MM.1S (cell line): ENCODE measurements at regions not wholly inside any gene's neighbourhood (a gene's known extent, or its start where the extent isn't known, plus 50 kb on each side); places are given as distances from the start of the nearest gene placed in this dataset.

ENCODE experiments used
- DNase-seq: peaks from one replicate; pipeline ENCODE4 v3.0.0-alpha.2; 2015
- H2AFZ ChIP-seq: fragments of 300-600 bp; sonication (generic); 2 replicates; pipeline ENCODE4 v1.6.0; 2016; ENCODE audit warnings: antibody characterized with exemption, low read length
- H3F3A ChIP-seq: fragments of 300-600 bp; sonication (generic); 2 replicates; pipeline ENCODE4 v1.6.1; 2016; ENCODE audit warnings: mild to moderate bottlenecking, antibody characterized with exemption, low read length, moderate library complexity, mixed read lengths; ENCODE audit not compliant: insufficient read depth
- H3K27ac ChIP-seq: fragments of 300-600 bp; sonication (generic); 2 replicates; pipeline ENCODE4 v1.5.1; 2016; ENCODE audit warnings: mild to moderate bottlenecking, low read length
- H3K27me3 ChIP-seq: fragments of 300-600 bp; sonication (generic); replicated peaks from 2 replicates; pipeline ENCODE4 v1.6.0; 2016; ENCODE audit warnings: low read length; ENCODE audit not compliant: insufficient read depth
- H3K36me3 ChIP-seq: fragments of 300-600 bp; sonication (generic); replicated peaks from 2 replicates; pipeline ENCODE4 v1.6.1; 2016; ENCODE audit warnings: mild to moderate bottlenecking, low read length, mixed read lengths; ENCODE audit not compliant: insufficient read depth
- H3K4me1 ChIP-seq: fragments of 300-600 bp; sonication (generic); 2 replicates; pipeline ENCODE4 v1.6.1; 2016; ENCODE audit warnings: low read length, mixed read lengths
- H3K4me2 ChIP-seq: fragments of 300-600 bp; sonication (generic); 2 replicates; pipeline ENCODE4 v1.6.0; 2016; ENCODE audit warnings: low read depth, low read length
- H3K4me3 ChIP-seq: fragments of 300-600 bp; sonication (generic); 2 replicates; pipeline ENCODE4 v1.5.1; 2016; ENCODE audit warnings: low read length, mixed read lengths
- H3K79me2 ChIP-seq: fragments of 300-600 bp; sonication (generic); 2 replicates; pipeline ENCODE4 v1.6.1; 2016; ENCODE audit warnings: mixed run types, low read length, mixed read lengths
- H3K9ac ChIP-seq: fragments of 300-600 bp; sonication (generic); 2 replicates; pipeline ENCODE4 v1.6.1; 2016; ENCODE audit warnings: low read length, mixed read lengths
- H3K9me2 ChIP-seq: fragments of 300-600 bp; sonication (generic); replicated peaks from 2 replicates; pipeline ENCODE4 v1.6.1; 2016; ENCODE audit warnings: mild to moderate bottlenecking, low read length, mixed read lengths; ENCODE audit not compliant: insufficient read depth
- H3K9me3 ChIP-seq: fragments of 300-600 bp; sonication (generic); replicated peaks from 2 replicates; pipeline ENCODE4 v1.6.1; 2016; ENCODE audit warnings: mild to moderate bottlenecking, low read length, mixed read lengths; ENCODE audit not compliant: insufficient read depth
- H4K20me1 ChIP-seq: fragments of 300-600 bp; sonication (generic); 2 replicates; pipeline ENCODE4 v1.6.1; 2016; ENCODE audit warnings: mild to moderate bottlenecking, low read length, moderate library complexity, mixed read lengths; ENCODE audit not compliant: insufficient read depth
- EZH2 ChIP-seq: fragments of 300-600 bp; sonication (generic); optimal IDR thresholded peaks from 2 replicates; pipeline ENCODE3; 2017; ENCODE audit warnings: low read depth, mild to moderate bottlenecking, antibody characterized with exemption, low read length, mixed read lengths
- EZH2phosphoT487 ChIP-seq: fragments of 300-600 bp; sonication (generic); IDR thresholded peaks from 2 replicates; pipeline ENCODE4 v1.6.1; 2018; ENCODE audit warnings: antibody characterized with exemption, low read length
- TF ChIP-seq, protein P1 (sequence below): fragments of 300-600 bp; sonication (generic); IDR thresholded peaks from 2 replicates; pipeline ENCODE4 v1.5.1; 2016; ENCODE audit warnings: antibody characterized with exemption, low read length, mixed read lengths

DNA sequence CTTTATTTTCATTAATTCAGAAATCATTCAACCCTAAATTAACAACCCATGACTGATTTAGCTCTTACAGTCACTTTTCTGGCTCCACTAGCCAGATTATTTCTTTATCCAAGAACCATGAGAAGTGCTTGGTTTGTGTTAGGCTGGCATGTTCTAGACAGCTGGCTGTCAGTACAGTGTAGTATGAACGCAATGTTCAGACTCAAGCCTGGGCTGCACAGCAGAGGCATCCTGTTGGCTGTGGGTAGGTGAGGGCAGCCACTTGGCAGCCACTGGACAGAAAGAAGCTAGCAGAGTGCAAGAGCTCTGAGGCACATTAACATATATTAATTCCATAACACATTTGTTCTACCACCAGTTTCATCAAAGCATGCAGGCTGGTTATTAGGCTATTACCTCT is 522.9 kb upstream of the FSHR start:
- Histone ChIP-seq H3K9me2 (no peaks in the 10 kb centered on the region), H3K4me2 (no peak overlapping the region), H3K79me2 (no peaks in the 10 kb centered on the region), H3F3A (no peaks in the 10 kb centered on the region), H3K27me3 (no peaks in the 10 kb centered on the region), H3K27ac (no peak overlapping the region), H3K4me3 (no peak overlapping the region), H3K36me3 (no peaks in the 10 kb centered on the region), H4K20me1 (no peaks in the 10 kb centered on the region), H3K9me3 (no peaks in the 10 kb centered on the region), H3K9ac (no peak overlapping the region), H2AFZ (no peak overlapping the region), H3K4me1 (no peaks in the 10 kb centered on the region)
- TF ChIP-seq EZH2phosphoT487 (no peak), EZH2 (no peak)
- TF ChIP-seq, protein P1, sequence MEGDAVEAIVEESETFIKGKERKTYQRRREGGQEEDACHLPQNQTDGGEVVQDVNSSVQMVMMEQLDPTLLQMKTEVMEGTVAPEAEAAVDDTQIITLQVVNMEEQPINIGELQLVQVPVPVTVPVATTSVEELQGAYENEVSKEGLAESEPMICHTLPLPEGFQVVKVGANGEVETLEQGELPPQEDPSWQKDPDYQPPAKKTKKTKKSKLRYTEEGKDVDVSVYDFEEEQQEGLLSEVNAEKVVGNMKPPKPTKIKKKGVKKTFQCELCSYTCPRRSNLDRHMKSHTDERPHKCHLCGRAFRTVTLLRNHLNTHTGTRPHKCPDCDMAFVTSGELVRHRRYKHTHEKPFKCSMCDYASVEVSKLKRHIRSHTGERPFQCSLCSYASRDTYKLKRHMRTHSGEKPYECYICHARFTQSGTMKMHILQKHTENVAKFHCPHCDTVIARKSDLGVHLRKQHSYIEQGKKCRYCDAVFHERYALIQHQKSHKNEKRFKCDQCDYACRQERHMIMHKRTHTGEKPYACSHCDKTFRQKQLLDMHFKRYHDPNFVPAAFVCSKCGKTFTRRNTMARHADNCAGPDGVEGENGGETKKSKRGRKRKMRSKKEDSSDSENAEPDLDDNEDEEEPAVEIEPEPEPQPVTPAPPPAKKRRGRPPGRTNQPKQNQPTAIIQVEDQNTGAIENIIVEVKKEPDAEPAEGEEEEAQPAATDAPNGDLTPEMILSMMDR = no peak
- DNase-seq = no peak

DNA sequence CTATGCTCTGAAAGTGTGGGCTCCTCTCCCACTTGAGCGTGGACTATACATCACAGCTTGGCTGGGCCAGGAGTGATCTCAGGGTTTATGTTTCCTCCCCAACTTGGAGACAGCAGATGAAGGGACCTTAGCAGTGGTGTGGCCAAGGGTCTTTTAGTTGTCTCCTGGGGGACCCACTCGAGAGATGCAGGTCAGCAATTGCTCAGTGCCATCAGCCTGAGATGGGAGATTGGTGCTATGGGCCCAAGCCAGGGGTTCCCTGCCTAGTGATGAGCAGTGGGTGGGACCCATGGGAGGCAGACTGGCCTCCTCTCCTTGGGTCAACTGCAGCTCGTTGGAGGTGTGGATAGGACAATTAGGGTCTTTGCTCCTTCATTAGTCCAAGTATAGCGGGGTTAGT is 510.5 kb upstream of the FSHR start:
- Histone ChIP-seq H3K9me3 (no peaks in the 10 kb centered on the region), H3K27ac (no peak overlapping the region), H3K36me3 (no peaks in the 10 kb centered on the region), H3K79me2 (no peaks in the 10 kb centered on the region), H3K9me2 (no peaks in the 10 kb centered on the region), H3K4me1 (no peaks in the 10 kb centered on the region), H4K20me1 (no peaks in the 10 kb centered on the region), H3K4me2 (no peak overlapping the region), H3K9ac (no peak overlapping the region), H3K4me3 (no peak overlapping the region), H2AFZ (no peak overlapping the region), H3F3A (no peaks in the 10 kb centered on the region), H3K27me3 (no peaks in the 10 kb centered on the region)
- no peak for DNase-seq
- TF ChIP-seq, protein P1 = no peak
- TF ChIP-seq EZH2phosphoT487 = no peak
- TF ChIP-seq EZH2 = no peak

DNA sequence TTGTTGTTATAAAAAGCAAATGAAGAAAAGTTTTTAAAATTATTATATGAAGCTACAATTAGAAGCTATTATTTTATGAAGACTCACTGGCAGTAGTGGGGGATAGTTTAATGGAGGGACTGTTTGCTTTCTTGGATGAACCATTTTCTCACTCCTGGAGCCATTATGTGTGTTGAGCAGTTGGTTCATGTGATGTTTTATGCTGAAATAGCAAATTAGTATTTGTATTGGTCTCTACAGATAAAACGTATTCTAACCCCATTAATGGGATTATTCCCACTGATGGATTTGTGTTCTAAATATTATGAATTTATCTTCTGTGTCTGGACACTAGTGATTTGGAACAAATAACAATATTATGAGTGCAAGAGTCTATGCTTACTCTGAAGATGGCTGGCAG is 507.5 kb upstream of the FSHR start:
- Histone ChIP-seq H3K4me1 (no peaks in the 10 kb centered on the region), H3K27ac (no peak overlapping the region), H3K4me2 (no peak overlapping the region), H3K9ac (no peak overlapping the region), H3K27me3 (no peaks in the 10 kb centered on the region), H3K4me3 (no peak overlapping the region), H3K9me3 (no peaks in the 10 kb centered on the region), H3F3A (no peaks in the 10 kb centered on the region), H4K20me1 (no peaks in the 10 kb centered on the region), H3K36me3 (no peaks in the 10 kb centered on the region), H3K9me2 (no peaks in the 10 kb centered on the region), H3K79me2 (no peaks in the 10 kb centered on the region), H2AFZ (no peak overlapping the region)
- no peak for DNase-seq
- TF ChIP-seq EZH2phosphoT487 (no peak), EZH2 (no peak)
- TF ChIP-seq, protein P1 = no peak

DNA sequence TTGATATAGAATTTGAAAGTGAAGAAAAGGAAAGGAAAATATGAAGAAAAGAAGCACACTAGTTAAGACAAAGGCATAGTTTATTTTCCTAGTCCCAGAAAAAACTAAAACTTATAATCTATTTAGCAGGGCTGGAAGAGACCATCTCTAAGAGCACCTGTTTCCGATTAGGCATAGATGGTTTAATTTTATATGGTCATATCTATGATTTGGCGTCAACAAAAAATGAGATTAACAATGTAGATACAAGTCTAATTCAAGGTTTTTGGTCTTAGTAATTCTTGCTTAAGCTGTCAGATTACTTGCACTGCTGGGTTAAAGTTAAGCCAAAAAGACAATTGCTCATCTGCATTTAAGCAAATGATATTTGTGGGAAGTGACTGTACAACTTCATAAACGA is 502.5 kb upstream of the FSHR start:
- no peaks in the 10 kb centered on the region for H3K79me2 ChIP-seq
- H3K9me3 ChIP-seq = no peaks in the 10 kb centered on the region
- H3K27ac ChIP-seq = no peak overlapping the region
- no peak overlapping the region for H3K9ac ChIP-seq
- no peak overlapping the region for H2AFZ ChIP-seq
- H3K4me3 ChIP-seq = no peak overlapping the region
- H3K27me3 ChIP-seq = no peaks in the 10 kb centered on the region
- H4K20me1 ChIP-seq = no peaks in the 10 kb centered on the region
- no peaks in the 10 kb centered on the region for H3K4me1 ChIP-seq
- H3K9me2 ChIP-seq = no peaks in the 10 kb centered on the region
- TF ChIP-seq, protein P1 = no peak
- TF ChIP-seq EZH2 = no peak
- TF ChIP-seq EZH2phosphoT487 = no peak
- no peaks in the 10 kb centered on the region for H3F3A ChIP-seq
- DNase-seq = no peak
- no peaks in the 10 kb centered on the region for H3K36me3 ChIP-seq
- H3K4me2 ChIP-seq = no peak overlapping the region
